ENCODE measurements at regions not wholly inside any gene's neighbourhood (a gene's known extent, or its start where the extent isn't known, plus 50 kb on each side); places are given as distances from the start of the nearest gene placed in this dataset.

GRCh38 chr2:18005411-18005810, 126.9 kb downstream of the KCNS3 start:
- no peak overlapping the region for H3K4me3 ChIP-seq (ENCODE audit: control insufficient read depth, low read depth, low read length)
- no peak for TF ChIP-seq CTCF (conservative IDR thresholded peaks at IDR 0.05; ENCODE audit: control insufficient read depth, insufficient read depth, low read depth, low read length)
- no peak for DNase-seq (ENCODE audit: low read depth)

- peak; percentile 6 for TF ChIP-seq CTCF (conservative IDR thresholded peaks at IDR 0.05; ENCODE audit: control insufficient read depth, insufficient read depth, low read depth, low read length)
- no peak for DNase-seq (ENCODE audit: low read depth)
- H3K4me3 ChIP-seq (ENCODE audit: control insufficient read depth, low read depth, low read length): no peak overlapping the region
These were observed 123.2 kb downstream of the KCNS3 start for GRCh38 chr2:18001671-18002070.

GRCh38 chr2:17996978-17997377, 118.5 kb downstream of the KCNS3 start:
- no peak for TF ChIP-seq CTCF (conservative IDR thresholded peaks at IDR 0.05; ENCODE audit: control insufficient read depth, insufficient read depth, low read depth, low read length)
- no peak overlapping the region for H3K4me3 ChIP-seq (ENCODE audit: control insufficient read depth, low read depth, low read length)
- no peak for DNase-seq (ENCODE audit: low read depth)

- TF ChIP-seq CTCF (conservative IDR thresholded peaks at IDR 0.05; ENCODE audit: control insufficient read depth, insufficient read depth, low read depth, low read length): no peak
- no peak overlapping the region for H3K4me3 ChIP-seq (ENCODE audit: control insufficient read depth, low read depth, low read length)
These were observed 117.1 kb downstream of the KCNS3 start for GRCh38 chr2:17995593-17995992.

More at GRCh38 chr2:17995593-17995992, 117.1 kb downstream of the KCNS3 start:
- DNase-seq (ENCODE audit: low read depth): no peak

All from fibroblast of mammary gland (primary cell).